T-helper 9 cell (primary cell): ENCODE measurements at regions not wholly inside any gene's neighbourhood (a gene's known extent, or its start where the extent isn't known, plus 50 kb on each side); places are given as distances from the start of the nearest gene placed in this dataset.
"Not testable (repeated sequence)": the region's sequence is repeated elsewhere in the genome, so short reads cannot be mapped to it uniquely, and the experiment has no call there.

Experiments used
- DNase-seq: peaks from one replicate; pipeline ENCODE4 v3.0.0-alpha.2; 2020

DNA sequence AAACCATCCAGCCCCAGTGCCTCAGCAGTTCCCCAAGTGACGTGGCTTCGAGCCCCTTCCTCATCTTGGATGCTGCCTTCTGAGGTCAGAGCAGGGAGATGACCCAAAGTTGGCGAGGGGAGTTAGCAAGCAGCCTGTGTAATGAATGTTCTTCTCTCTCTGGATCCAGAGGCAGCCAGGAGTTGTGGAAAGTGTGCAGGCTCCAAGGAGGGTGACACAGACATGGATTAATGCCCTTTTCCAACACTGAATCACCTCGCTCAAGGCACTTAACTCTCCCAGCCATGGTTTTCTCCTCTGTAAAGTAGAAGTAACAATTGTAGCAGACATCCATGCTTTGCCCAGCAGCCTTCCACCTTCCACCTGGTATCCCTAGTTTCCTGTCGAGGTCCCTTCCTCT lies 64.6 kb upstream of the HAND1 start:
- DNase-seq, result no peak

DNA sequence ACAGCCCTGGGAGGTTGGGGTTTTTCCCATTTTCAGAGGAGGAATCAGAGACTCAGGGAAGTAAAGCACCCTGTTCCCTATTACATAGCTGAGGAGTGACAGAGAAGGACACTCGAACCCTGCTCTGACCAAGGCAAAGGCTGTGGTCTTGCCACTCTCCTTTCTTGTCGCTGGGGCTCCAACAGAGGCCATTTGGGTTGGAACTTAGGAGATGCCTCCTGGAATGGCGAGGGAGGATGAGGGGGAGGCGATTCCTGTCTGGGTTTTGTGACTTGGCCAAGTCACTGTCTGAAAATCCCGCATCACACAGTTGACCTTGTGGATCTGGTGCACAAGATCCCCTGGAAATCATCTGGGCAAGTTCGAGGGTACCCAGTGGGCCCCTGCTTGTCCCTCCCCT lies 64.0 kb upstream of the HAND1 start:
- DNase-seq, result no peak

DNA sequence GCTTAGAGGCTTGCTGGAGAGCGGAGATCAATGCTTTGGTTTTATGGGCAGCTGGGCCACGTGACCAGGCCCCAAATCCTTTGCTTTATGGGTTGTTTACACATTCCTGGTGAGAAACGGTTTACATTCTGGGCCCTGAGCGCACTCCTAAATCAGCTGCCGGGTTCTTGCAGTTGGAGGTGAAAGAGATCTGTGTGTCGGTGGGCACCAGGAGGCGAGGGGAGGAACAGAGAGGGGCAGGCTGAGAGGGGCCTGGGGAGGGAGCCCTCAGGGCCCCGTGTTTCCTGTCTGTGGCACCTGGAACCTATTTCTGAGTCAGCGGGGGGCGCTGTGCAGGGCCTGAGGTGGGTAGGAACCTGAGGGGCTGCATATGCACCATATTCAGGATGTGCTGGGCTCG lies 63.5 kb upstream of the HAND1 start:
- DNase-seq, result no peak

DNA sequence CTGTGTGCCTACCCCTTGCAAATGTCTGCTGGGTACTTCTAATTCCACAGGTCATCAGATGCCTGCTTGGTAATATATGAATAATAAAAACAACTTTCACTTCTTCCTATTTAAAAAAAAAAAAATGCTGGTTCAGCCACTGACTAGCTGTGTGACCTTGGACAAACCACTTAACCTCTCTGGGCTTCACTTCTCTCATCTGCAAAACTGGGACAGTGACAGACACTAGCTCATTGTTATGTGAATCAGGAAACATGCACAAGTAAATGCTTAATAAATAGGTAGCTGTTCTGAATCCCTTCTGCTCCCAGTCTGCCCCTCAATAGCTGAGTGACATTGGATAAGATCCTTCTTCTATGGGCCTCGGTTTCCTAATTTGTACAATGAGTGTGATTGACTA lies 62.6 kb upstream of the HAND1 start:
- no peak for DNase-seq

DNA sequence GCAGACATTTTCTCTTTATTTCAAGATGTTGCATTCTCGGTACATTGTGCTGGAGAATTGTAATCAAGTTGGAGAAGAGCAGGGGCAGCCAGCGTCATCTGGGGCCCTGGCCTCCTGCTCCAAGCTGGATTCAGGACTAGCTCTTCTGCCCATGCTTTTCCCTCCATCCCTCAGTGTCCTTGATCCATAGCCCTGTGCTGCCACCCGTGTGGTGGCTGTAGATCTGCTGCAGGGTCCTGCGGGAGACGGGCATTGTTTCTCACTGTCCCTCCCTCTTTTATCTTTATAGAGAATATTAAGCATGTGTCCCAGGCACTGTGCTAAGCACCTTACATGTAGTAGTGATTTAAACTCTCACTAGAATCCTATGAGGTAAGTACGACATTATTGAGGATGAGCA lies 60.5 kb upstream of the HAND1 start:
- DNase-seq, result no peak

DNA sequence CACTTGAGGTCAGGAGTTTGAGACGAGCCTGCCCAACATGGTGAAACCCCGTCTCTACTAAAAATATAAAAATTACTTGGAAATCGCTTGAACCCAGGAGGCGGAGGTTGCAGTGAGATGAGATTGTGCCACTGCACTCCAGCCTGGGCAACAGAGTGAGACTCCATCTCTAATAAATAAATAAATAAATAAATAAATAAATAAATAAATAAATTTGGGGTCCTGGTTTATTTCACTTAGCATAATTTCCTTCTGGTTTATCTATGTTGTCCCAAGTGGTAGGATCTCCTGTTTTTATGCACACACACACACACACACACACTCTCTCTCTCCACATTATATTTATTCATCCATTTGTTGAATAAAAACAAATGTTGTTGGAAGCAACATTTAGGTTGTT lies 58.4 kb upstream of the HAND1 start:
- not testable (repeated sequence) for DNase-seq

DNA sequence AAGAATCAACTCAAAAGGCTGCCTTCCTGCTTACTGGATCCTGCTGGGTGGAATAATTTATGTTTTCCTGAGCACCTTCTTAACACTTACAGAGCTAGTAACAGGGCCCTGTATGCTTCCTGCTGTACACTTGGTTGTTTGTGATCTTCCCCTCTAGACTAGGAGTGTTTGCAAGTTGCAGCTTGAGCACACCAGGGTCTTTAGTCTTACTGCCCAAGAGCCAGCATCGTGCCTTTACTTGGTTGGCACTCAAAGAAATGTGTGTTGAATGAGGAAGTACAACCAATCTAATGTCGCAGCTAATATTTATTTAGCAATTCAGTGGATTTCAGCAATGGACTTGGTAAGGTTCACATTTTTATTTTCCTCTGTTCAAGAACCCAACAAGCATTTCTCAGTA lies 57.5 kb upstream of the HAND1 start:
- DNase-seq, result no peak

DNA sequence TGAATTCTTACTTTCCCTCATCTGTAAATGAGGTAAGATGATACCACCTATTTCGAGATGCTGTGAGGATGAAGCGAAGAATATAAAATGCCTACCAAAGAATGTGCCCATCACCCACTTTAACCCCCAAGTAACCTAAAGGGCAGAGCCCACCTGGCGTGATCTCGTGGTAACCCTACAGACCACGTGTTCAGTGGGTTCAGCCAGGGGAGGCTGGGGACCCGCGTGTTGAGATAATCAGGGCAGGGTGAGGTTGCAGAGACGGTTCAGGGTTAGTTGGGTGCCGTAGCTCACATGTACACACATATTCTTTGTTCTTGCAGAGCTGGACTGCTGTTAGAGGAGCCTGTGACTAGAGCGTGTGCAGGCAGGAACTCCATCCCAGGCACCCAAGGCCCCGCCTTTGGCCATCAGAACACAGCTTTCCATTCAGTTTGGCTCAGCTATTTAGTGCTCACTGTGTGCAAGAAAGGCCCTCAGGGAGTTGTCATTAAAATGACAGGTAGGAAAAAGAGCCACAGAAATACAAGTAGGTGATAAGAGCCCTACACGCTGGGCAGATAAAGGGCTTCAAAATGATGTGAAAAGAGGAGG lies 56.5 kb upstream of the HAND1 start:
- DNase-seq, result no peak

DNA sequence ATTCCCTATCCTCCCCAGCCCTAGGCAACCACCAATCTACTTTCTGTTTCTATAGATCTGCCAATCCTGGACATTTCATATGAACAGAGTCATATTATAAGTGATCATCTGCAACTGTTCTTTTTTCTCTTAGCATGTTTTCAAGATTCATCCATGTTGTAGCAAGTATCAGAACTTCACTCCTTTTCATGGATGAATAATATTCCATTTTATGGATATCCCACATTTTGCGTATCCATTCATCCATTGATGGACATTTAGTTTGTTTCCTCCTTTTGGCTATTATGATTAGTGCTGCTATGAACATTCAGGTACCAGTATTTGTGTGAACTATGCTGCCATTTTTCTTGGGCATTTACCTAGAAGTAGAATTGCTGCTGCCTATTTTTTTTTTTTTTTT lies 51.3 kb upstream of the HAND1 start:
- DNase-seq, result no peak

DNA sequence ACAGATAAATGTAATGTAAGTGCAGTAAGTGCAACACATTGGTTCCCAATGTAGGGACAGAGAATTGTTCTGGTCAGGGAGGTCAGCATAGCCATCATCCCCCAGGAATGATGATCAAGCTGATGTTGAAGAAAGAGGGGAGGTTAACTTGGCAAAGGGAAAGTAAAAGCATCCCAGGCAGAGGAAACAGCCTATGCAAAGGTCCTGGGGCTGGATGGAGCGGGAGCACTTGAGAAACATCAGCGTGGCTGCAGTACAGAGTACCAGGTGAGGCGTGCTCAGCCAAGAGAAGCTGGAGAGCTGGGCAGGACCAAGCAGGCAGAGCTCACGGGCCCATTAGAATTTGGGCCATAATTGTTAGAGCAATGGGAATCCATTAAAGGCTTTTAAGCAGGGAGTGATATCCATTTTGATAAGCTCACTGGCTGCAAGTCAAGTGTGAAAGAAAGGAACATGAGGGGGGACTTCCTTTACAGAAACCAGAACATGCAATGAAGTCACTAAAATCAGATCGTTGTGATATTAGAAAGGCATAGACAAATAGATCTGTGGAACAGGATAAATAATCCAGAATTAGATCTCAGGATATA lies 50.1 kb upstream of the HAND1 start:
- no peak for DNase-seq
